WERI-Rb-1 (cell line): ENCODE measurements at regions not wholly inside any gene's neighbourhood (a gene's known extent, or its start where the extent isn't known, plus 50 kb on each side); places are given as distances from the start of the nearest gene placed in this dataset.

Experiments
- DNase-seq: peaks from one replicate; pipeline ENCODE4 v3.0.0-alpha.2; 2020
- H3K27ac ChIP-seq: fragments of 250-450 bp; sonication (Bioruptor Pico); 2 replicates; pipeline ENCODE4 v1.5.1; 2020; ENCODE audit warnings: mild to moderate bottlenecking, moderate library complexity
- H3K27me3 ChIP-seq: fragments of 250-450 bp; sonication (Bioruptor Pico); 2 replicates; pipeline ENCODE4 v1.5.1; 2021; ENCODE audit warnings: mild to moderate bottlenecking, low read depth, moderate library complexity; ENCODE audit not compliant: insufficient read depth, severe bottlenecking
- H3K36me3 ChIP-seq: fragments of 250-450 bp; sonication (Bioruptor Pico); 2 replicates; pipeline ENCODE4 v1.5.1; 2020; ENCODE audit warnings: mild to moderate bottlenecking, moderate library complexity
- H3K4me3 ChIP-seq: 2 replicates; pipeline ENCODE4 v1.5.1; 2011; ENCODE audit warnings: low read depth, mild to moderate bottlenecking, control low read depth, low read length
- H3K9me3 ChIP-seq: fragments of 250-450 bp; sonication (Bioruptor Pico); 2 replicates; pipeline ENCODE4 v1.5.1; 2021; ENCODE audit warnings: mild to moderate bottlenecking, moderate library complexity; ENCODE audit not compliant: severe bottlenecking
- CTCF ChIP-seq: IDR thresholded peaks from 2 replicates; pipeline ENCODE4 v1.5.1; 2011; ENCODE audit warnings: low read depth, mild to moderate bottlenecking, control low read depth, inconsistent platforms, low read length

GRCh38 chr3:168248383-168249204, 152.9 kb upstream of the GOLIM4 start:
- DNase-seq = peak; percentile 31
- Histone ChIP-seq H3K27ac (peak overlapping the region; percentile 77), H3K27me3 (no peaks in the 10 kb centered on the region), H3K4me3 (peak overlapping the region; percentile 59), H3K9me3 (no peaks in the 10 kb centered on the region), H3K36me3 (no peaks in the 10 kb centered on the region)
- TF ChIP-seq CTCF = no peak

- no peak overlapping the region for H3K4me3 ChIP-seq
- no peak for DNase-seq
- no peaks in the 10 kb centered on the region for H3K27me3 ChIP-seq
- H3K27ac ChIP-seq = no peak overlapping the region
- TF ChIP-seq CTCF = no peak
- no peaks in the 10 kb centered on the region for H3K9me3 ChIP-seq
- H3K36me3 ChIP-seq = no peaks in the 10 kb centered on the region
Observed at GRCh38 chr3:168241156-168241555, 145.4 kb upstream of the GOLIM4 start.

GRCh38 chr3:168239287-168239686, 143.6 kb upstream of the GOLIM4 start:
- H3K9me3 ChIP-seq = no peaks in the 10 kb centered on the region
- TF ChIP-seq CTCF = no peak
- H3K36me3 ChIP-seq = no peaks in the 10 kb centered on the region
- no peaks in the 10 kb centered on the region for H3K27me3 ChIP-seq
- no peak overlapping the region for H3K4me3 ChIP-seq
- no peak overlapping the region for H3K27ac ChIP-seq
- no peak for DNase-seq

- no peak overlapping the region for H3K27ac ChIP-seq
- TF ChIP-seq CTCF = no peak
- no peak overlapping the region for H3K4me3 ChIP-seq
- no peaks in the 10 kb centered on the region for H3K9me3 ChIP-seq
- DNase-seq = no peak
- no peaks in the 10 kb centered on the region for H3K36me3 ChIP-seq
- H3K27me3 ChIP-seq = no peaks in the 10 kb centered on the region
Observed at GRCh38 chr3:168233001-168233400, 137.3 kb upstream of the GOLIM4 start.

- no peak for DNase-seq
- no peaks in the 10 kb centered on the region for H3K27me3 ChIP-seq
- no peak for TF ChIP-seq CTCF
- H3K4me3 ChIP-seq = no peak overlapping the region
- no peak overlapping the region for H3K27ac ChIP-seq
- H3K9me3 ChIP-seq = no peaks in the 10 kb centered on the region
- H3K36me3 ChIP-seq = no peaks in the 10 kb centered on the region
Observed at GRCh38 chr3:168223085-168223484, 127.4 kb upstream of the GOLIM4 start.

- H3K9me3 ChIP-seq = no peaks in the 10 kb centered on the region
Observed at GRCh38 chr3:168220556-168220955, 124.8 kb upstream of the GOLIM4 start.

More at GRCh38 chr3:168220556-168220955, 124.8 kb upstream of the GOLIM4 start:
- no peak for TF ChIP-seq CTCF
- H3K36me3 ChIP-seq = no peaks in the 10 kb centered on the region
- H3K27me3 ChIP-seq = no peaks in the 10 kb centered on the region
- H3K4me3 ChIP-seq = no peak overlapping the region
- no peak for DNase-seq
- H3K27ac ChIP-seq = no peak overlapping the region
